NT2/D1 (cell line): ENCODE measurements at regions not wholly inside any gene's neighbourhood (a gene's known extent, or its start where the extent isn't known, plus 50 kb on each side); places are given as distances from the start of the nearest gene placed in this dataset.

ENCODE experiments used
- YY1 ChIP-seq: IDR thresholded peaks from 2 replicates; pipeline ENCODE4 v1.6.1; 2011; ENCODE audit not compliant: insufficient read length, insufficient read depth
- ZNF274 ChIP-seq: IDR thresholded peaks from 2 replicates; pipeline ENCODE4 v1.6.1; 2011; ENCODE audit warnings: mild to moderate bottlenecking, low read depth, low read length

DNA sequence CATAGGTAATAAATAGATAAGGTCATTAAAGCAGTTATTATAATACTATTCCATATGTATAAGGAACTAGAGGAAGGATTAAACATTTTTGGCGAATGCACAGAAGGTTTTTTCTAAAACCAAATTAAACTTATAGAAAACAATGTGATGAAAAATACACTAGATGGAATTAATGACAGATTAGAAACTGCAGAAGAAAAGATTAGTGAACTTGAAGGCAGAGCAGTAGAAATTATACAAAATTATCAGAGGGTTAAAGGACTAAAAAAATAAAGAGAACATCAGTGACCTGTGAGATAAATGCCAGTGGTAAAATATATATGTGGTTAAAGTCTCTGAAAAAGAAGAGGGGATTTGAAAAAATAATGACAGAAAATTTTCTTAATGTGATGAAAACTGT, 74.0 kb downstream of the IGLL5 start:
- no peak for TF ChIP-seq ZNF274
- TF ChIP-seq YY1: no peak
